Liver (tissue), 8 donors: ENCODE measurements at regions not wholly inside any gene's neighbourhood (a gene's known extent, or its start where the extent isn't known, plus 50 kb on each side); places are given as distances from the start of the nearest gene placed in this dataset.

Experiments
- DNase-seq: peaks from one replicate; pipeline ENCODE4 v3.0.0-alpha.2; 2017; ENCODE audit warnings: low spot score
- H3K27ac ChIP-seq, 2 donors: one replicate each; pipeline ENCODE4 v1.7.0; 2013; ENCODE audit warnings: inconsistent platforms in 2 of 2, low read length in 2 of 2, control low read depth in 1 of 2, low read depth in 1 of 2, mild to moderate bottlenecking in 1 of 2
- H3K27me3 ChIP-seq, 4 donors: one replicate each; pipeline versions ENCODE4 v1.6.1 to v1.7.0; 2013; ENCODE audit warnings: low read length in 3 of 4, inconsistent platforms in 1 of 4, mild to moderate bottlenecking in 1 of 4, moderate library complexity in 1 of 4; ENCODE audit not compliant: control insufficient read depth in 4 of 4, insufficient read depth in 4 of 4
- H3K36me3 ChIP-seq, 4 donors: one replicate each; pipeline versions ENCODE4 v1.6.1 to v1.7.0; 2013; ENCODE audit warnings: low read length in 3 of 4, mild to moderate bottlenecking in 3 of 4, low read depth in 1 of 4, moderate library complexity in 1 of 4; ENCODE audit not compliant: control insufficient read depth in 4 of 4, insufficient read depth in 3 of 4
- H3K4me1 ChIP-seq, 4 donors: one replicate each; pipeline versions ENCODE4 v1.6.1 to v1.7.0; 2013; ENCODE audit warnings: low read length in 3 of 4, mild to moderate bottlenecking in 3 of 4, moderate library complexity in 1 of 4; ENCODE audit not compliant: control insufficient read depth in 4 of 4, insufficient read depth in 4 of 4
- H3K4me3 ChIP-seq, 3 donors: one replicate each; pipeline versions ENCODE4 v1.6.1 to v1.7.0; 2013; ENCODE audit warnings: low read length in 3 of 3, control low read depth in 1 of 3, low read depth in 1 of 3, mild to moderate bottlenecking in 1 of 3
- H3K9ac ChIP-seq, 2 donors: one replicate each; pipeline ENCODE4 v1.7.0; 2013; ENCODE audit warnings: low read length in 2 of 2, mild to moderate bottlenecking in 2 of 2, moderate library complexity in 2 of 2, control low read depth in 1 of 2, low read depth in 1 of 2
- H3K9me3 ChIP-seq, 4 donors: one replicate each; pipeline versions ENCODE4 v1.6.1 to v1.7.0; 2013; ENCODE audit warnings: low read length in 3 of 4; ENCODE audit not compliant: control insufficient read depth in 4 of 4
- ATF3 ChIP-seq: IDR thresholded peaks from 2 replicates; pipeline ENCODE4 v1.6.1; 2016; ENCODE audit warnings: antibody characterized with exemption
- CTCF ChIP-seq: fragments of 150-350 bp; IDR thresholded peaks from 2 replicates; pipeline ENCODE4 v1.5.1; 2017; ENCODE audit warnings: improper control_type of control experiment, low read depth, low read length; ENCODE audit not compliant: missing input control
- EGR1 ChIP-seq, 2 donors: IDR thresholded peaks; 2 replicates each; pipeline ENCODE4 v1.6.1; 2016 to 2018; ENCODE audit warnings: antibody characterized with exemption in 2 of 2, low read depth in 2 of 2
- FOXA1 ChIP-seq: IDR thresholded peaks from 2 replicates; pipeline ENCODE4 v1.6.1; 2016; ENCODE audit warnings: antibody characterized with exemption
- FOXA2 ChIP-seq: IDR thresholded peaks from 2 replicates; pipeline ENCODE4 v1.6.1; 2016; ENCODE audit warnings: antibody characterized with exemption
- HNF4G ChIP-seq: IDR thresholded peaks from 2 replicates; pipeline ENCODE4 v1.6.1; 2016; ENCODE audit warnings: antibody characterized with exemption
- JUND ChIP-seq, 2 donors: IDR thresholded peaks; 2 replicates each; pipeline ENCODE4 v1.6.1; 2016; ENCODE audit warnings: antibody characterized with exemption in 2 of 2
- NR2F2 ChIP-seq: IDR thresholded peaks from 2 replicates; pipeline ENCODE4 v1.6.1; 2016; ENCODE audit warnings: antibody characterized with exemption
- RAD21 ChIP-seq, 2 donors: IDR thresholded peaks; 2 replicates each; pipeline ENCODE4 v1.6.1; 2016; ENCODE audit warnings: antibody characterized with exemption in 2 of 2, mild to moderate bottlenecking in 2 of 2
- REST ChIP-seq: IDR thresholded peaks from 2 replicates; pipeline ENCODE4 v1.6.1; 2016; ENCODE audit warnings: antibody characterized with exemption, mild to moderate bottlenecking
- RXRA ChIP-seq, 2 donors: IDR thresholded peaks; 2 replicates each; pipeline ENCODE4 v1.6.1; 2017 to 2018; ENCODE audit warnings: antibody characterized with exemption in 2 of 2, mild to moderate bottlenecking in 1 of 2
- TAF1 ChIP-seq: conservative IDR thresholded peaks from 2 replicates; pipeline ENCODE4 v1.6.1; 2016; ENCODE audit warnings: antibody characterized with exemption, mild to moderate bottlenecking
- YY1 ChIP-seq: IDR thresholded peaks from 2 replicates; pipeline ENCODE4 v1.6.1; 2016; ENCODE audit warnings: antibody characterized with exemption, mild to moderate bottlenecking
- WGBS: extraction: QIAGEN DNeasy Blood & Tissue Kit; methylation state at CpG from one replicate; pipeline ENCODE4 v1.1.7; 2013; 5-methylcytosine and 5-hydroxymethylcytosine counted together
- donor health status: healthy.
- donor health status: healthy.
- donor health status: healthy.
- donor health status: healthy.
- donor health status: healthy.

- no peaks in the 10 kb centered on the region for H3K36me3 ChIP-seq
- H3K4me1 ChIP-seq = peaks cover 0 to 2% (median 0%) of the 10 kb centered on the region in 4 donors
- H3K4me3 ChIP-seq = no peak overlapping the region
- H3K9ac ChIP-seq = no peak overlapping the region
- H3K27me3 ChIP-seq = no peaks in the 10 kb centered on the region
- no peaks in the 10 kb centered on the region for H3K9me3 ChIP-seq
- WGBS = 95% methylated on average over 10 of the region's 10 CpGs
- no peak for DNase-seq
- no peak overlapping the region for H3K27ac ChIP-seq
- TF ChIP-seq YY1 = no peak
- no peak for TF ChIP-seq RXRA (IDR thresholded peaks at IDR 0.05)
- no peak for TF ChIP-seq REST
- no peak for TF ChIP-seq NR2F2
- TF ChIP-seq HNF4G = no peak
- no peak for TF ChIP-seq JUND (IDR thresholded peaks at IDR 0.05)
- TF ChIP-seq FOXA2 = no peak
- TF ChIP-seq RAD21 (IDR thresholded peaks at IDR 0.05) = no peak
- TF ChIP-seq TAF1 = no peak
- TF ChIP-seq ATF3 = no peak
- TF ChIP-seq FOXA1 = no peak
These were observed 75.0 kb upstream of the SPRED2 start for GRCh38 chr2:65507102-65508069.

- no peaks in the 10 kb centered on the region for H3K9me3 ChIP-seq
- DNase-seq = no peak
- no peak overlapping the region for H3K9ac ChIP-seq
- H3K36me3 ChIP-seq = no peaks in the 10 kb centered on the region
- H3K27ac ChIP-seq = no peak overlapping the region
- 75% methylated on average over 14 of the region's 14 CpGs for WGBS
- H3K4me3 ChIP-seq = no peak overlapping the region
- TF ChIP-seq CTCF = no peak
- TF ChIP-seq TAF1 = no peak
- TF ChIP-seq EGR1 (IDR thresholded peaks at IDR 0.05; ENCODE audit: low read depth in 2 of 2) = no peak
- no peaks in the 10 kb centered on the region for H3K27me3 ChIP-seq
- peaks cover 0 to 2% (median 0%) of the 10 kb centered on the region in 4 donors for H3K4me1 ChIP-seq
These were observed 72.7 kb upstream of the SPRED2 start for GRCh38 chr2:65504814-65505697.
